HK-2 (cell line): ENCODE measurements at regions not wholly inside any gene's neighbourhood (a gene's known extent, or its start where the extent isn't known, plus 50 kb on each side); places are given as distances from the start of the nearest gene placed in this dataset.
"Not testable (repeated sequence)": the region's sequence is repeated elsewhere in the genome, so short reads cannot be mapped to it uniquely, and the experiment has no call there.

Source experiments
- DNase-seq: peaks from one replicate; pipeline ENCODE4 v3.0.0-alpha.2; 2018; ENCODE audit not compliant: unreplicated experiment

DNA sequence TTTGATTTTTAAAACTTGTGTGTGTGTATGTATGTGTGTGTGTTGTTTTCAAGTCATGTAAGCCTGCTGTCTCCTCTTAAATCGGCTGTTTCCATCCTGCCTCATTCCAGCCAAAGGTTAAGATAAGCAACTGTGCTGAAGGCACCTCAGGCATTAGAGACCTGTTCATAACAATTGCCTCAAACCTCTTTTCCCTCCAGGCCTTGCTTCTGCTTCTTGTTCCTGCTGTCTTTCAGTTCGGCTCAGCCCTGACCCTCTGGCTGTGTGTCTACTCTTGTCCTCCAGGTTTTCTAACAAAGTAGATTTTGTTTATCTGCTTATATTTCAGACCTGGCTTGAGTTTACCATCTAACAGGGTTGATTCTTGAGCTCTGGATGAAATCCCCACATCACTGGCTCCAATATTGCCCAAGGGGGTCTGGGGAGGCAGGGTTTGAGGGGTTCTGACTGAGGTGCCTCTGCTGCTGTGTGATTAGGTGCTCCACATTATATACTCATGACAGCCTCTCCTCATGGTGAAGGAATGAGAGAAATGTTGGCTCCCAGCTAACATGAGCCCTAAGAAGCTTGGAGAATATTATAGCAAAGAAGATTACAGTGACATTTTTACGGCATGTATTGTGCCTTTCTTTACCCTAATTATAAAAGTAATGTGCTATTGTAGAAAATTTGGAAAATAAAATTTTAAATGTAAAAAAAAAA lies 229.7 kb upstream of the PIK3R1 start:
- DNase-seq, result no peak

DNA sequence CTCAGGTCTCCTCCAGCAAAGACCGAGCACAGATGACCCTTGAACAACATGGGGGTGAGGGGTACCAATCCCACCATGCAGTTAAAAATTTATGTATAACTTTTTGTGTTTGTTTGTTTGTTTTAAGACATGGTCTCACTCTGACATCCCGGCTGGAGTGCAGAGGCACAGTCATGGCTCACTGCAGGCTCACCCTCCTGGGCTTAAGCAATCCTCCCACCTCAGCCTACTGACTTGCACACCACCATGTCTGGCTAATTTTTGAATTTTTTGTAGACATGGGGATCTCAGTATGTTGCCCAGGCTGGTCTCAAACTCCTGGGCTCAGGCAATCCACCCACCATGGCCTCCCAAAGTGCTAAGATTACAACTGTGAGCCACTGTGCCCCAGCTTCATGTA lies 231.0 kb upstream of the PIK3R1 start:
- DNase-seq, result no peak

DNA sequence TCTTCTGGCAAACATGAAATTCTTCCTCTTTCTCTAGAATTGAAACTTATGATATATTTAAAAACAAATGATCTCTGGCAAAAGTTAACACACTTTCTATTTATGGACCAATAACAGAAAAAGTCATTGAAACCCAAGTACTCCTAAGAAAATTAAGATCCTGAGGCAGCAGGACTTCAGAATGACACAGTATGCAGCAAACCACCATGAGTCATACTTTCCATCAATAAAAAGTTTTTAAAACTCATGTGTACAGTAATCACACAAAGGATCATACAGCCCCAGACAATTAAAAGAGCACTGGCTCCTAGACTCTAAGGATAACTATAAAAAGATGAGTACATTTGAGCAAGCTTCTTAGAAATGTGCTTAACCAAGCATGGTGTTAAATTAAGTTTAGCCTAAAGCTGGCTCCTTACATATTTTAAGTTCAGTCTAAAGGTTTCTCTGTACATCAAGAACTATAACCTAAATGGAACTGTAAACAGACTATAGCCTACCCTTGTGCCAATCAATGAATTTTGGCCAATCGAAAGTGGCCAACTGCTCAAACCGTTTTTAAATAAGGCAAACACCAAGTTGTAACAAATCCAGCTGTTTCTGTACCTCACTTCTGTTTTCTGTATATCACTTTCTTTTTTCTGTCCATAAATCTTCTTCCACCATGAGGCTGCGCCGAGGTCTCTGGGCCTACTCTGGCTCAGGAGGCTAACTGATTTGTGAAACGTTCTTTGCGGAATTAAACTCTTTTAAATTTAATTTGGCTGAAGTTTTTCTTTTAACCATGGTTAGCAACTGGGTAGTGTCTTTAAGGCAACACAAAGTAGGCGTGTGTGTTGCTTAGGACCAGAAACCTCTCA lies 232.1 kb upstream of the PIK3R1 start:
- no peak for DNase-seq

DNA sequence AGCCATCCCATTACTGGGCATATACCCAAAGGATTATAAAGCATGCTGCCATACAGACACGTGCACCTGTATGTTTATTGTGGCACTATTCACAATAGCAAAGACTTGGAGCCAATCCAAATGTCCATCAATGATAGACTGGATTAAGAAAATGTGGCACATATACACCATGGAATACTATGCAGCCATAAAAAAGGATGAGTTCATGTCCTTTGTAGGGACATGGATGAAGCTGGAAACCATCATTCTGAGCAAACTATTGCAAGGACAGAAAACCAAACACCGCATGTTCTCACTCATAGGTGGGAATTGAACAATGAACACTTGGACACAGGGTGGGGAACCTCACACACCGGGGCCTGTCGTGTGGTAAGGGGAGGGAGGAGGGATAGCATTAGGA lies 233.4 kb upstream of the PIK3R1 start:
- DNase-seq, result not testable (repeated sequence)

DNA sequence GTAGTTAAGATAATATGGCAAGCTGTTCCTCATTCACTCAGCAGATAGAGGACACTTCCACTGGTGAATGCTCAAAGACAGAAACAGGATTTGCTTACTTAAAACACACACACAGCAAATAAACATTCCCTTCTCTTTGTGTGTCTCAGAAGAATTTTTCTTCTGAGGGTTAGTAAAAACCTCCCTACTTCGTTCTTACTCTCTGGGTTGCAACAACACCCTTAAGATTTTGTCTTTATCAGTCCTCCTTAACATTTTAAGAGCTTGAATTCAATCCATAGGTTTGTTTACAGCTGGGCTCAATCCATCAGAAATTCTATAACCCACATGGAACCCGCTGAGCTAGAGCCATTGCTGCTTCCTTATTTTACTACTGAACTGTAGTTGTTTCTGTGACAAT lies 237.4 kb upstream of the PIK3R1 start:
- no peak for DNase-seq

DNA sequence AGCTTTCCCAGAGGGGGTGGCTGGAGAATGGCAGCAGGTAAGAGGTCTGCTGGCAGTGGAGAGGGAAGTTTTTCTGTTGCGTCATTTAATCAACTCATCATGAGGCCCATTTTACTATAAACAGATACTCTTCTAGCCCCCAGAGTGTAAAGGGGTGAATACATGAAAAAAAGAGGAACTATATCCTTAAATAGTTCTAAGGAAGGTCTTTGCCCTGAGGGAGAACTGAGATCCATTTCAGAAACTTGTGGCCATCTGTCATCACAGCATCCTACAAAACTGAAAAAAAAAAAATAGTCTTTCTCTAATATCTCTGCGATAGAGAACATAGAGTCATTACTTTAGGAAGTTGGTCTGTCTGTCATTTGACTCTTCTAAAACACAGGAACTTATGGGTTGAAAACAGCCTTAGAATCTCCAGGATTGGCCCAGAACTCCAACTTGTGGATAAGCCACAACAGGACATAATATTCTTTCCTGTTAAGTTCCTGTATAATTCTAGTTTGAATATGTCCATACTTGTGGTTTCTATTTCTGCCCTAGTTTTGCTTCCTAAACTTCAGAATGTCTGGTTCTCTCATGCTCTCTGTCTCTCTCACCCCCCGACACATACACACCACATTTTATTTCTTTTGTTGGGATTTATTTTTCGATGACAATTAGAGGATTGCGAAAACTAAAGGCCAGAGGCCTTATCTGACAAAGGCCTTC lies 238.5 kb upstream of the PIK3R1 start:
- DNase-seq, result no peak

DNA sequence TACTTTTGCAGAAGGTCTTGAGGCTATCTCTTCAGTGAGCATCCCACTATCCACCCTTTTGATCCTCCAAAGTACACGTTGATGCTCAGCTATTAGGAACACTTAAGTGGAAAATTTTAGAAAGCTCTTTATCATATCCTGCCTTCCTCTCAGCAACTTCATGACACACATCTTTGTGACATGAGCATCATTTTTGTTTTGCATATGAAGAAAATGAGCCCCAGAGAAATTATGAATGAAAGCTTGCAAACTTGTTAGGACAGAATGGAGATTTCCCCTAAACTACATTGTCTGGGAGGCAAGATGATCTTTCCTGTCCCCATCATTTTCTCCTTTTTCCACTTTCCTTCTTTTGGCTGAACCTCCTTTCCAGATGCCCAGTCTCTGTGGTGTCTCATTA lies 239.4 kb upstream of the PIK3R1 start:
- DNase-seq, result no peak

DNA sequence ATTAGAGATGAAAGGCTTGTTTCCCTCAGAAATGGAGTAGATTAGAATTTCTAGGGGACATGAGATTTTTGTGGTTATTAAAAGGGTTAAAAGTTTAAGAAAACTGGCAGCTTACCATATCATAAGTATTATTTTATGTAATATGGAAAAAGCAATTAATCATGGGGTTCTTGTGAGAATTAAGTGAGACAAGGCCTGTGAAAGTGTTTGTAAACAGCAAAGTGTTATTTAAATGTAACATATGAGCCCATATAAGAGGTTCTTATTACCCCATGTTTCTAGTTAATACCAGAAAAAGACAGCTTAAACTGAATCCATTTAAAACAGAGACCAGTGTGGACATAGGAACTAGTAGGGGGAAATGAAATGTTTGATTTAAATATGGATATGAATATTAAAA lies 241.1 kb upstream of the PIK3R1 start:
- DNase-seq, result no peak

DNA sequence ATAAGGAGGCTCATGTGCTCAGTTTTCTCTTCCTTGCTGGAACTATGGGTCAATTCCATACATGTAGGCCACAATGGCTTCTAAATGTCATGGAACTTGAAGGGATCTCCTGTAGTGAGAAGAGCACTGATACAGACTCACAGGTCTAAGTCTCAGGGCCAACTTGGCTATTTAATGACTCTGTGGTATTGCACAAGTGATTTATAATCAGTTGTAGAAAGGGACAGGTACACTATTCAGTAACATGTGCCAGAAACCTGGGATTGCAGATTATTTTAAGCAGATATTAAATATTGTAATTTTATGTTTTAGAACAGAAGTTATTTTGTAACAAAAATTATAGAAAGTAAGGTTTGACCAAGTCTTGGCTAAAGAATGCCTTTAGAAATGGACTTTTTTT lies 241.5 kb upstream of the PIK3R1 start:
- no peak for DNase-seq

DNA sequence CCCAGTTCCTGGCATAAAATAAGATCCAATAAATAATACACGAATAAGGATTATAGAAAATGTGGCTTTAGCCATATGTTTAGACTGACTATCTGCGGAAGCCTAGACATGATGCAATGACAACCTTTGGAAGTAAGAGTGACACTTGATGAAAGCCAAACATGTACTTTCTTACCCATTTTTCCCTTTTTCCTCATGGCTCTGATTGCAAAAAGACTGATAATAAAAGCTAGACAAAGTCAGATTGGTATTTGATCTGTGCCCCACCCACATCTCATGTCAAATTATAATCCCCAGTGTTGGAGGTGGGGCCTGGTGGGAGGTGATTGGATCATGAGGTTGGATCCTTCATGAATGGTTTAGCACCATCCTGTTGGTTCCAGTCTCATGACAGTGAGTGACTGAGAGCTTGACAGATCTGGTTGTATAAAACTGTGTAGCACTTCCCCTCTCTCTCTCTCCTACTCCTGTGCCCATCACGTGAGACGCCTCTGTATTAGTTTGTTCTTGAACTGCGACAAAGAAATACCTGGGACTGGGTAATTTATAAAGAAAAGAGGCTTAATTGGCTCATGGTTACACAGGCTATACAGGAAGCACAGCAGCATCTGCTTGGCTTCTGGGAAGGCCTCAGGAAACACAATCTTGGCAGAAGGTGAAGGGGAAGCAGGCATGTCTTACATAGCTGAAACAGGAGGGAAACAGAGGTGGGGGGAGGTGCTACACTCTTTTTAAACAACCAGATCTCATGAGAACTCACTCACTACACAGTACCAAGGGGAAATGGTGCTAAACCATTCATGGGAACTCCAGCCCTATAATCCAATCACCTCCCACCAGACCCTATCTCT lies 243.4 kb upstream of the PIK3R1 start:
- DNase-seq, result no peak

DNA sequence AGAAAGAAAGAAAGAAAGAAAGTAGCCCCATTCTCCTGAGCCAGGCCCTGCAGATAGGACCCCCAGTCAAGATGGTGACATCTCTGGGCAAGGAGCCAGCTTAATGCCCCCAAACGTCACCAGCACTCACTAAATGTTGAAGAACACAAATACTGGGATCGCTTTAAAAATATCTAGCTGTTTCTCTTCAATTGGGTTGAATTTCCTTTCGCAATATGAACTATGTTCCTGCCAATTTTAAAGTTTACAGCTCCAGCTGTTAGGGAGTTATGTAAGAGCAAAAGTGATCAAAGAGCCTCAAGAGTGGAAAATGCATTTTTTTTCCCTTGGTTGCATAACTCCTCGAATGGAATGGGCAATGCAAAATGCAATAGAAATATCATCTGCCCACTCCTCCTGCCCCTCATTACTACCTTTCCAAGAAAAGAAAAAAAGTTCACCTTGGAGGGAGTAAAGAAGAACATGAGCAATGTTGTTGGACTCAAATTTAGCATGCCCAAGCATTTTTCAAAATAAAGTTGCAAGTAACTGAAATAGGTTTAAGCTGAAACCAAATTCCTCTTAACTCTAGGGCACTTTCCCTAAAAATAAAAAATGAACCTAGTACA lies 244.2 kb upstream of the PIK3R1 start:
- no peak for DNase-seq

DNA sequence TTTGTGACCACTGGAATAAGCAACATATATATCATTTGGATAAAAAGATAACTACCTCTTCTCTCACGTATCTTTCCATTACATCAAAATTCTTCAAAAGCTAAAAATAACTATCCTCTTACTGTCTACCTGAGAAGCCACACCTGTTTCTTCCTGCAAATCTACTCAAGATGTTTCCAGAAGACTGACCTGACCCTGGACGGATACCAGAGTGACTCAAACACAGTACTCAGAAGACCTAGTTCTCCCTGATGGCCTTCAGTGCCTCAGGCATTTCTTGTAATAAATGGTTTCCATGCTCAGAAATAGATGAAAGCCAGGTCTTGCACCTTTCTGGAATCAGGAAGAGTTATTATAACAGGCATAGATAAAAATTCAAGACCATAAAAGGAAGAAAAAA lies 245.9 kb upstream of the PIK3R1 start:
- no peak for DNase-seq

DNA sequence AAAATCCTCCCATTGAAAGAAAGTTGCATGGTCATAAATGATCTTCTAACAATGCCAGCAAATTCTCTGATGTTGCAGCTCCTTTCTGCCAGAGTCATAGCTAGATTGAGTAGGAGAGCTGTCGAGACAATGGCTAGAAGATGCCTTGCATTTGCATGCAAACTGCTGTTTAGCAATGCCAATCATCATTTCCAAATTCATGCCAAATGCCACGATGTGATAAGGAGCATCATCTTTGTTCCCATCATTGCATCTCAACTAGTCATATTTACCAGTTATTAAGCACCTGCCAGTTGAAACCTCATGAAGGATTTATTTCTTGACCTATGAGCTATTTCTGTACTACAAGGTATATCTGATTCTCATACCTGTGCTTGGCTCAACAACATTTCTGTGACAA lies 246.4 kb upstream of the PIK3R1 start:
- no peak for DNase-seq

DNA sequence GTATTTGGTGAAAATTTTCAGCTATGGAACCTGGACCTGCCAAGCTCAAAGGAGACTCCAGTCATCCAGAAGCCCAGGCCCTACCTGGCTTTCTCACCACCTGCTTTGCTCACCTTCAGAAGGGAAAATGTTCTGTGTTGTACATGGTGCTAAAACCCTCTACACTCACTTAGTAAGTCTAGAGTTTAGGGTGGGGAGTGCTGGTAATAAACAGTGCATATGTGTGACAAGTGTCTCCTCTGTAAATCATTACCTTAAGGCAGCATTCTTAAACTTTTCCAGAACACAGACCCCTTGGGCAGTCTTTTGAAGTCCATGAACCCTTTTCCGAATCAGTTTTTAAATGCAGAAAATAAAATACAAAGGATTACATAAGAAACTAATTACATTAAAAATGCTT lies 248.8 kb upstream of the PIK3R1 start:
- no peak for DNase-seq

DNA sequence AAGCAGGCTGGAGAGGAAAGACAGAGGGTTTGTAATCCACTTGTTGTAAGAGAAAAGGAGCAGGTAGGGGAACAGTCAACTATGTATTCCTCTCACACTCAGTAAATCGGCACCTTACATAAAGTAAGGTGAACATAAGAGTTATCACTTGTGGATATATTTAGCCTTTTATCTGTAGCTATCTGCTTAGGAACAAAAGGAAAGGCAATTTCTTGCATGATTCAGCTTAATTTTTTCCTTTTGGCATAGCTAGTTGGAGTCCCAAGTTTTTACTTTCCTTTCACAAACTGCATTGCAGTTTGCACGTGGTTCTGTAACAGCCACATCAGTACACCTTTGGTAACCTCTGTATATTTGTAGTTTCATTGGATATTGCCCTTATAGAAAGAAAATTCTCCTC lies 250.9 kb upstream of the PIK3R1 start:
- DNase-seq, result no peak

DNA sequence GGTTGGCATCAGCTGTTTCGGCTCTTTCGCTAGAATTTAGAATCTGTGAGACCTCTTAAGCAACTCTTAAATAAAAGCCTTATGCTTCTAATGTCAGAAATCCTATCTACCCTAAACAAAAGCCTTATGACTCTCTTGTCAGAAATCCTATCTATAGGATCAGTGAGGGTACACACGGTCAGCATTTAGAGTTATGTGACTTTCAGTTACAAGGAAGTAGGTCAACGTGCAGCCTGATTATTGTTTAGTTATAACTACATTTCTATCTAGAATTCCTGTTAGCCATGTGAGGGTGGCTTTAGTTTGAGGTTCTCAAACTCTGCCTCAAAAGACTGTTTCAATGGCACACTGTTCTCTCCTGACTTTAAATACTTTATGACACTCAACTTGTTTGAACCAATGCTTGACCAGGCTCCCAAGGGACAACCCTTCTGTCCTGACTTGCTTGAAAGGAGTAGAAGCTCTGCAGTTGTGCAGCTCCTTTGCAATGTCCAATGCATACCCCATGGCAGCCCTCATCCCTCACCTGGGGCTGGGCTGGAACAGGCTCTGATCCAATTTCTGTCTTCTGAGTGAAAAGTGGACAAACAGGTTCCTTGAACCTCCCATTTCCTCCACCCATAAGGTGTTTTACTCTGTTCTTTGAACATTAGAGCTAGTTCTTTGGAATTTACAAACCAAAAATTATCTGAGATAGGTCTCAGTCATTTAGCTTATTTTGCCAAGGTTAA lies 251.6 kb upstream of the PIK3R1 start:
- no peak for DNase-seq

DNA sequence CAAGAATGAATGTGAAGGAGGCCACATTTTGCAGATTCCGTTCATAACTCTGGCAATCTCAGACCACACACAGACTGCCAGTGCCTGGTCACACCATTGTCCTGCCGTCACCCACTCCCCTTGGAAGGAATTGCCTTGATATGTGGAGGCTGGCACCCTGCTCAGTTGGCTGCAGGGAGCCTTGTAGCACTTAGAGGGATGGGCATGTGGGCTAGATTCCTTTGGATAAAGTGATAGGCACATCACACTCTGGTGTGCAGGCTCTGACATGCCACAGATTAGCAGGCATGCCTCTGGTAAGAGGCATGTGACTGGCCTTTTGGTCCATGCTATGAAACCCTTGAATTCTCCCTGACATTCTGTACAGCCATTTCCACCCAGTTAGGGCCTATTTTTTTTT lies 254.6 kb upstream of the PIK3R1 start:
- DNase-seq, result no peak

DNA sequence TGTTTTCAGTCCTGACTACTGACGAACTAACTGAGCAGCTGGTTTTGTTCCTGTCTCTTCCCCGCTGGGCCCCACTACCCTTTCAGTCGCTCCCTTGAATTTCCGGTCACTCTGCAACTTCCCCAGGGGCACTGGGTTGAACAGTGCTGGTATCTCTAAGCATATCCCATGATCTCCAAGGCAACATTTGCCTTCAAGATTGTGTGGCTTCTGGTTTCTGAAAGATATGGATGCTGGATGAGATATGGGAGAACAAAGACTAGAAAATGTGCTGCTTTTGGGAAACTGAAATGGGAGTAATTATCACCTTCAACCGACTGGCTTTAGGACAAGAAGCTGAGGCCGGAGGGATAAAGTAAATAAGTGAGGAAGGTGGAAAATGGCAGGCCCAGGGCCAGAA lies 258.2 kb upstream of the PIK3R1 start:
- DNase-seq, result no peak

DNA sequence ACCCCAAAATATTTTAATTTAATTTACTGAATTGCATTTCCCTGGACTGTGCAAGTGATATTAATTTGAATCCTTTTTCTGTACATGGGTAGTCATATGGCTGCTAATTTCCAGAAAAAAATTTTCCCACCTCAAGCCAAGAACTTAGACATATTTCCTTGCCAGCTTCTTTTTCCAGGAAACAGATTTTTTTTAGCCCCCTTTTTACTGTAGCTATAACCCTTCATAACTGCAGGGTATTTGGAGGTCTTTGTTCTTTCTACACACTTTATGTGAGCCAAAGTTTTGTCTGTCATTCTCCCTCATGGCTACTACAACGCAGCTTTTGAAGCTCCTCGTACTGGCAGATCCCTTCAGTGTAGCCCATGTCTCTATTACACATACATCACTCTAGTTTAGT lies 261.2 kb upstream of the PIK3R1 start:
- no peak for DNase-seq

DNA sequence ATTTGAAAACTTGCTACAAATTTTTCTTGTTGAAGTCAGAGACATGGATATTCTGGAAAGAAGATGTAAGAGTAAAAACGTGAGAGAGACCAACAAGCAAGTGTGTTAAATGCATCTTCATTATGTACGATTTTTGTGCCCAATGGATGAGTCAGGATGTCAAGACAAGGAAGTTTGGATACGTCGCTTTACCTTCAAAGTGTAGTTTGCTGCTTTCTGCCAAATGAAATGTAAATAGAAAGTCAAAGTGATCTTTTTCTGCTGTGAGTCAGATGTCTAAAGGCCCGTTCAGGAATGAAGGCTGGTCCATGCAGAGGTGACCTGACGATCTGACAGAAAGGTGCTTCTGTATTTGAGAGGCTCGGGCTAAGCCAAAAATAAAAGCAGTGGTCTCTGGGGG lies 273.1 kb upstream of the PIK3R1 start:
- DNase-seq, result no peak
